HG02870 (cell line): ENCODE measurements at regions not wholly inside any gene's neighbourhood (a gene's known extent, or its start where the extent isn't known, plus 50 kb on each side); places are given as distances from the start of the nearest gene placed in this dataset.
"Not testable (repeated sequence)": the region's sequence is repeated elsewhere in the genome, so short reads cannot be mapped to it uniquely, and the experiment has no call there.

Experiments
- ATAC-seq: cut with Tn5 transposase; IDR thresholded peaks from one replicate; pipeline ENCODE4 v1.9.1; 2021; ENCODE audit warnings: mild to moderate bottlenecking, moderate library complexity; ENCODE audit not compliant: unreplicated experiment

DNA sequence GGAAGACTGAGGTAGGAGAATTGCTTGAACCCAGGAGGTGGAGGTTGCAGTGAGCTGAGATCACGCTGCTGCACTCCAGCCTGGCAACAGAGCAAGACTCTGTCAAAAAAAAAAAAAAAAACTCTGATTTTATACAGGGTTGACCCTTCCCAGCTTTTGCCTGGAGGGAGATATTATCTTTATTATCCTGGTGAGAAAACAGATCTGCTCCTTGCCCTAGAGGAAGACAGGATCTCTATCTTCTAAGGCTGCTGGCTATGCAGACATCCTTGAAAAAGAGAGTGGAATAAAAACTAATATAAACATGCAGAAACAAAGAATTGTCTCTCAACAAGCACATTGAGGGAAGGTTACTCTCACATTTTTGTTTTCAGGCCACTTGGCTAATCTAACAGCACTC lies 1503.4 kb upstream of the WWC1 start:
- no peak for ATAC-seq

- no peak for ATAC-seq
Observed at GRCh38 chr5:166795756-166796155, 1495.7 kb upstream of the WWC1 start.

DNA sequence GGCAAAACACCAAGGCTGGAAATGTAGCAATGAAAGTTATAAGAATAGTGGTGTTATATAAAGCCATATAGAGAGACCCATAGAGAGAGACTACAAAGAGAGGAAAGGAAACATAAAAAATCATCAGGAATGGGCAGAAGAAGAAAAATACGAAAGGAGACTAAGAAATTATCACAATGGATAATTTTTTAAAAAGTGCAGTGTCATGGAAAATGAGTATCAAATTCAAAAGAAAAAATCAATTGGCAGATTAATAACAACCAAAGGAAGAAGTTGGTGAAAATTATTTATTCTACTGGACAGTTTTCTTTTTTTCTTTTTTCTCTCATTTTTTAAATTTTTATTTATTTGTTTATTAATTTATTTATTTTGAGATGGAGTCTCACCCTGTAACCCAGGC lies 1488.4 kb upstream of the WWC1 start:
- no peak for ATAC-seq

DNA sequence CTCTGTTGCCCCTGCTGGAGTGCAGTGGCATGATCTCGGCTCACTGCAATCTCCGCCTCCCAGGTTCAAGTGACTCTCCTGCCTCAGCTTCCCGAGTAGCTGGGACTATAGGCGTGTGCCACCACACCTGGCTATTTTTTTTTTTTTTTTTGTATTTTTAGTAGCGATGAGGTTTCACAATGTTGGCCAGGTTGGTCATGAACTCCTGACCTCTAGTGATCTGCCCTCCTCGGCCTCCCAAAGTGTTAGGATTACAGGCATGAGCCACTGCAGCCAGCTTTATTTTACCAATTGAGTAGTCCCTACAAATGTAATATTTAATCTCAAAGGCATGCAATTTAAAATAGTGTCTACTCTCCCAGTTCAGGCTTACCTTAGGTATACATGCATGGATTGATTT lies 1487.2 kb upstream of the WWC1 start:
- not testable (repeated sequence) for ATAC-seq

GRCh38 chr5:166804693-166805092 lies 1486.8 kb upstream of the WWC1 start:
- ATAC-seq = not testable (repeated sequence)

- not testable (repeated sequence) for ATAC-seq
Observed at GRCh38 chr5:166810093-166810658, 1481.3 kb upstream of the WWC1 start.

- ATAC-seq = no peak
Observed at GRCh38 chr5:166810721-166811120, 1480.7 kb upstream of the WWC1 start.

GRCh38 chr5:166823360-166823759 lies 1468.1 kb upstream of the WWC1 start:
- ATAC-seq = no peak

DNA sequence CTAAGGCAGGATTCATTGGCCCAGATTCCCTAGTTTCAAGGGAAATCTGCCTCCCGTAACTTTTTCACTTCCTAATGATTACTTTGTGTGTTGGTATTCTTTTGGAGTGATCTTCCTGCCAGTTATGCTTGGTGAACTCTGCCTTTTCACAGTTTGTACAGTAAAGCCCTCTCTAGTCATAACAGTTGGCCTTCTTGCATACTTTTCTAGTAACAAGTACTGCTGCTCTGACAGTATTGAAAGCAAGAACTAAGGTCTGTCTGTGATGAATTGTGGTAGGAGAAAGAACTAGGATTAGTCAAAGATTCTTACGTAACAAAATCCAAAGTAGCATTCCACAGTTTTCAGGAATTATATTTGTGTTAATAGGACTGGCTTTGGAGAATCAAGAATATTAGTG lies 1457.2 kb upstream of the WWC1 start:
- ATAC-seq = no peak

- ATAC-seq = no peak
Observed at GRCh38 chr5:166845044-166845443, 1446.4 kb upstream of the WWC1 start.

DNA sequence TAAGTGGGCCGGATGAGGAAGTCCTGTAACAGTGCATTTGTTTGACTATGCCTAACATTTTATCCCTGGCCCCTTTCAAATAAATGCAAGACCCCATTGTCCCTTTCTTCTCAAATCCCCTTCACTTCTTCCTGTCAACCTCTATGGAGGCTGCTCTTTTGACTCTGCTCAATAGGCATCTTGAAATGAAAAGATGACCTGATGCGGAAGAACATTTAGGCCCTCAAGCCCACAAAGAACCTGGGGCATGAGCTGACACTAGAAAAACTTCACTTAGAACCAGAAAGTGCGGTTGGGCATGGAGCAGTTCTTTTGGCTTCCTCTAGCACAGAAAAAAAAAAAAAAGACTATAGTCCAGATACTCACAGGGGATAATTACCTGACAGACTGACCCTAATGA lies 1434.7 kb upstream of the WWC1 start:
- ATAC-seq = no peak

GRCh38 chr5:166860426-166860825 lies 1431.0 kb upstream of the WWC1 start:
- ATAC-seq = no peak

DNA sequence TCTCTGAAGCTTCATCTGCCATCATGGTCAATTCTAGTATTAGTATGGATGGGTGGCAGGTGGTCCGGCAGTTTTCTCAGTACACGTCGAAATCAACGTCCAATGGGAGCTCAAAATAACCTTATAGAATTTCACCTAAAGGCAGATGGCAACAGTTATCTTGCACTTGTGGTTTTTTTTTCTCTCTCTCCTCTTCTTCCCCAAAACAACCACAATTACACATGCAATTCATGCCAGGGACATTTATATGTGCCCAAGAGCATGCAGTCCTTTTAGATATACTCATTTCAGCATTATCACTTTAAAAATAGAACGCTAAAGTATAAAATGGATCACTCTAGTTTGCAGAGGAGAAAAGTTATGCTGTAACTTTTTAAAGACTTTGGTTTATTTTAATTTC lies 1428.9 kb upstream of the WWC1 start:
- no peak for ATAC-seq

DNA sequence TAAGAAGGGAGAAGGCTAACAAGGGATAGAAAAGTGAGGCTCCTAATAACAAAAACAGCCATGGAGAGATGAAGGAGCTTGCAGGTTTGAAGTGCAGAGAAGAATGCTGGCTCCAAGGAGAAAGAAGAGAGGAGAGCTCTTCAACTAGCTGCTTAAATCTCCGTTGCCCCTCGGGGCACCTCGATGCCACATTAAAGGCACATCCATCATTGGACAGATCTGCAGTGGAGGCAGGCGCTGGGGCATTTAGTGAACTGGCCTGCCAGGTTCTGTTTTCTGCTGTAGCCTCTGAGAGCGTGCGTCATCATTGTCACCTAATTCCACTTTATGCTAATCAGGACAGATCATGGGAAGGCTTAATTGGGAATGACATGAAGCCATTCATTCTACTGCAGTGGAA lies 1426.2 kb upstream of the WWC1 start:
- ATAC-seq = no peak

DNA sequence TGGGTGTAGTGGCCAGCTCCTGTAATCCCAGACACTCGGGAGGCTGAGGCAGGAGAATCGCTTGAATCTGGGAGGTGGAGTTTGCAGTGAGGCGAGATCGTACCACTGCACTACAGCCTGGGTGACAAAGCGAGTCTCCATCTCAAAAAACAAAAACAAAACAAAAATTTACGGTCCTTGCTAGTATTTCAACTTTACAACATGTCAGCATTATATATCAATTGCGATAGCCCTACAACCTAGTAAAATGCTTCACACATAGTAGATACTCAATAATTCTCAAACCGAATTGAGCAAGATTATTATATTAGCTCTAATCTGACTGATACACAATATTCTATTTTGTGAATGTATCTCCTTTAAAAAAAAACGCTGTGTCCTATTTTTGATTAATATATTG lies 1411.0 kb upstream of the WWC1 start:
- no peak for ATAC-seq

DNA sequence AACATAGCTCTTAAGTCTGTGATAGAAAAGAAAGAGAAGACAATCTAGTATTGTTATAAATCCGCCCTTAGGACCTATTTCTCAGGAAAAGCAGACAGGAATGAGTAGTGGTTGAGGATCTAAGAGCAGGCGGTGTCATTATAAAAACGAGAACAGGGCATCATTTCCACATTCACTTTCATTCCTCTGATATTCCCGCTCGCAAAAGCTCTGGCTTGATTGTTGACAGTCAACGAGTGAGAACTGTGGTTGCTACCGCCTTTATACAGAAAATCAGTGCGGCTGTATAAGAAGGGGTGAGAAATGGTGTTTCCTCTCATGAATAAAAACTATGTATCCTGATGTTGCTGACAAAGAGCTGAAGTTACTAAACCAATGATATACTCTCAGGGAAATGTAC lies 1409.6 kb upstream of the WWC1 start:
- ATAC-seq = no peak

DNA sequence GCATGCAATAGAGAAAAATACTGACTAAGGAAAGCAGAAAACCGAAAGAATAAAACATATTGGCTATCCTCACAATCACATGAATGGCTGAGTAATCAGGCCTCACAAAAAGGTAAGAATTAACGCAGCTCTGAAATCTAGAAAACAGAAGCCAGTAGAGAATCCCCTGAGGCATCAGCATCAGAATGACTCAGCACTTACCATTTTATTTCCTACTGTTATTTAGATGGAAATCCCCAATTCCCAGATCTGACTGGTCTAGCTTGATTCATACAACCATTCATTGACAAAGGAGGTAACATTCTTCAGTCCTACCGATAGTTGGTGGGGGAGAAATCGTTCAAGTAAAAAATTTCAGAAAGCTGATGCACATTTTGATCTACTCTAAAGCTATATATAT lies 1408.4 kb upstream of the WWC1 start:
- ATAC-seq = no peak

DNA sequence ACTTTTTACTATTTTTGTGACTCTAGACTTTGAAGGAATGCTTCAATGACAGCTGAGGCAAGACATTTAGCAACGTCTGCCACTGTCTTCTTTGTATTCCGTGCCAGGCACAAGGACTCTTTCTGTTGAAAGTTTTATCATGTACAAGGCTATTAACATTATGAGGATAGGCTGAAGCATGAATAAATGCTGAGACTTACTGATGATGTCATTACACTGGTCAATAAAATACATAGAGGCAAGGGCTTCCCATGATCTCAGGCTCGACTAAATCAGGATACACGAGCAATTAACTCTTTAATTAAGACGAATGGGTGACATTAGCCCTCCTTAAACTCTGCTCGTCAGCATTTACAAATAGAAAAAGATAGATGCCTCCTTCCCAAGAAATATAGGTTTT lies 1393.3 kb upstream of the WWC1 start:
- ATAC-seq = no peak

DNA sequence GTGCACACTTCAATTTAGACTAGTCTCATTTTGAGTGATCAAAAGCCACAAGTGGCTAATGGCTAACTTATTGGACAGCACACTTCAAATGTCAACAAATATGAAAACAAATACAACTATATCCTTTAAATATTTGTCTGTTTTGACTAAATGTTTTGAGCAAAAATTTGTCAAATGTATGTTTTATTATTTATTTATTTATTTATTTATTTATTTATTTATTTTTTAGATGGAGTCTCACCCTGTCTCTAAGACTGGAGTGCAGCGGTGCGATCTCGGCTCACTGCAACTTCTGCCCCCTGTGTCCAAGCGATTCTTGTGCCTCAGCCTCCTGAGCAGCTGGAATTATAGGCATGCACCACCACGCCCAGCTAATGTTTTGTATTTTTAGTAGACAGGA lies 1392.1 kb upstream of the WWC1 start:
- ATAC-seq = no peak

GRCh38 chr5:166904571-166904970 lies 1386.9 kb upstream of the WWC1 start:
- ATAC-seq = no peak

- ATAC-seq = no peak
Observed at GRCh38 chr5:166906991-166907713, 1384.3 kb upstream of the WWC1 start.

- ATAC-seq = no peak
Observed at GRCh38 chr5:166909040-166909439, 1382.4 kb upstream of the WWC1 start.

DNA sequence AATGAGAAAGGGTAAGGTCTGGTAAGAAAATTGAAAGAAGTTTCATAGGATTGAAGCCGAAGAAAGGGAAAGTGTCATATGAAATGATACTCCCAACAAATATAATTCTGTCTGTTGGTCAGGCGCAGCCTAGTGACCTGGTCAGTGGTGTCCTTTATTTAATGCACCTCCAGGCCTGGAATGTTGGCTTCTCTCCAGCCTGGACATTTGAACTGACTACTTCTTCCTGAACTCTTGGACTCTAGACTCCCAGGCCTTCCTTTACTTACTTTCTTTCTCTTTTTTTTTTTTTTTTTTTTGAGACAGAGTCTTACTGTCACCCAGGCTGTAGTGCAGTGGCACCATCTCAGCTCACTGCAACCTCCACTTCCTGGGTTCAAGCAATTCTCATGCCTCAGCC lies 1381.5 kb upstream of the WWC1 start:
- ATAC-seq = no peak
